ENCODE measurements at regions not wholly inside any gene's neighbourhood (a gene's known extent, or its start where the extent isn't known, plus 50 kb on each side); places are given as distances from the start of the nearest gene placed in this dataset.

GRCh38 chr6:165967810-165968407 lies 199.7 kb downstream of the TBXT start:
- TF ChIP-seq POLR2A (IDR thresholded peaks at IDR 0.05; ENCODE audit: low read depth), result no peak
- no peak for TF ChIP-seq CTCF (IDR thresholded peaks at IDR 0.05)

Data from esophagus muscularis mucosa (tissue), 3 donors.